Peyer's patch (tissue), 4 donors: ENCODE measurements at regions not wholly inside any gene's neighbourhood (a gene's known extent, or its start where the extent isn't known, plus 50 kb on each side); places are given as distances from the start of the nearest gene placed in this dataset.
"Not testable (repeated sequence)": the region's sequence is repeated elsewhere in the genome, so short reads cannot be mapped to it uniquely, and the experiment has no call there.

ENCODE experiments used
- DNase-seq, 3 donors: peaks; one replicate each; pipeline ENCODE4 v3.0.0-alpha.2; 2017 to 2019
- H3K27ac ChIP-seq, 4 donors: fragments of 200-600 bp; sonication (generic); one replicate each; pipeline ENCODE4 v1.5.1; 2016 to 2019
- H3K27me3 ChIP-seq, 2 donors: fragments of 200-600 bp; sonication (generic); one replicate each; pipeline ENCODE4 v1.5.1; 2019
- H3K36me3 ChIP-seq, 3 donors: fragments of 200-600 bp; sonication (generic); one replicate each; pipeline ENCODE4 v1.5.1; 2016 to 2019
- H3K4me1 ChIP-seq, 4 donors: fragments of 200-600 bp; sonication (generic); one replicate each; pipeline ENCODE4 v1.5.1; 2016 to 2019
- H3K4me3 ChIP-seq, 4 donors: fragments of 200-600 bp; sonication (generic); 1 replicate in 3 of 4; 2 replicates in 1 of 4; pipeline ENCODE4 v1.5.1; 2016 to 2019; ENCODE audit warnings: mild to moderate bottlenecking in 1 of 4
- H3K9me3 ChIP-seq, 4 donors: fragments of 200-600 bp; sonication (generic); one replicate each; pipeline ENCODE4 v1.5.1; 2016 to 2019; ENCODE audit warnings: mild to moderate bottlenecking in 1 of 4
- POLR2A ChIP-seq, 2 donors: fragments of 450-650 bp; IDR thresholded peaks; one replicate each; pipeline ENCODE4 v1.5.1; 2017; ENCODE audit warnings: antibody characterized with exemption in 2 of 2, mild to moderate bottlenecking in 2 of 2, moderate library complexity in 2 of 2
- TF ChIP-seq, protein P1 (sequence below), 6 experiments: fragments of 450-650 bp in 4 of 6; fragments of 200-600 bp in 2 of 6; sonication (generic) in 1 of 6; IDR thresholded peaks; one replicate each; pipeline ENCODE4 v1.5.1; 2017 to 2019; ENCODE audit warnings: antibody characterized with exemption in 6 of 6, mild to moderate bottlenecking in 3 of 6, moderate library complexity in 1 of 6

DNA sequence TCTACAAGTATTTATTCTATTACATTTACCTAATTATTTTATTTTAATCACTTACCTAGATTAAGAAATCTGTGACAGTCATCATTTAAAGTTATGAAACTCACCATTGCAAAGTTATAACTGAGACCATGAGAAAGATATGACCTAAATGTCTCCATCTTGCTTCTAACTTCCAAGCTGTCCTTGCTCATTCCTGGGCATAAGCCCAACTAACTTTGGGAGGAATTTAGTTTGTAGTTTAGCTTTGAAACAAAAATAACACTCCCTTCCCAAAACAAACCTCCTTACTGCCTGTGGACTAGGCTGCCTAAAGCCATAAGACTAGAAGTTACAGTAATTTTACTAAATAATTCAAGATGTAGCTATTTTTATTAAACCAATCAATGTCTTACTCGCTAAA lies 195.6 kb upstream of the RAI14 start:
- Histone ChIP-seq H3K4me1 (no peaks in the 10 kb centered on the region), H3K9me3 (no peaks in the 10 kb centered on the region), H3K27me3 (no peaks in the 10 kb centered on the region), H3K4me3 (no peak overlapping the region), H3K27ac (no peak overlapping the region), H3K36me3 (no peaks in the 10 kb centered on the region)
- DNase-seq, result no peak
- no peak for TF ChIP-seq POLR2A (IDR thresholded peaks at IDR 0.05)
- TF ChIP-seq, protein P1, sequence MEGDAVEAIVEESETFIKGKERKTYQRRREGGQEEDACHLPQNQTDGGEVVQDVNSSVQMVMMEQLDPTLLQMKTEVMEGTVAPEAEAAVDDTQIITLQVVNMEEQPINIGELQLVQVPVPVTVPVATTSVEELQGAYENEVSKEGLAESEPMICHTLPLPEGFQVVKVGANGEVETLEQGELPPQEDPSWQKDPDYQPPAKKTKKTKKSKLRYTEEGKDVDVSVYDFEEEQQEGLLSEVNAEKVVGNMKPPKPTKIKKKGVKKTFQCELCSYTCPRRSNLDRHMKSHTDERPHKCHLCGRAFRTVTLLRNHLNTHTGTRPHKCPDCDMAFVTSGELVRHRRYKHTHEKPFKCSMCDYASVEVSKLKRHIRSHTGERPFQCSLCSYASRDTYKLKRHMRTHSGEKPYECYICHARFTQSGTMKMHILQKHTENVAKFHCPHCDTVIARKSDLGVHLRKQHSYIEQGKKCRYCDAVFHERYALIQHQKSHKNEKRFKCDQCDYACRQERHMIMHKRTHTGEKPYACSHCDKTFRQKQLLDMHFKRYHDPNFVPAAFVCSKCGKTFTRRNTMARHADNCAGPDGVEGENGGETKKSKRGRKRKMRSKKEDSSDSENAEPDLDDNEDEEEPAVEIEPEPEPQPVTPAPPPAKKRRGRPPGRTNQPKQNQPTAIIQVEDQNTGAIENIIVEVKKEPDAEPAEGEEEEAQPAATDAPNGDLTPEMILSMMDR (IDR thresholded peaks at IDR 0.05), result no peak

DNA sequence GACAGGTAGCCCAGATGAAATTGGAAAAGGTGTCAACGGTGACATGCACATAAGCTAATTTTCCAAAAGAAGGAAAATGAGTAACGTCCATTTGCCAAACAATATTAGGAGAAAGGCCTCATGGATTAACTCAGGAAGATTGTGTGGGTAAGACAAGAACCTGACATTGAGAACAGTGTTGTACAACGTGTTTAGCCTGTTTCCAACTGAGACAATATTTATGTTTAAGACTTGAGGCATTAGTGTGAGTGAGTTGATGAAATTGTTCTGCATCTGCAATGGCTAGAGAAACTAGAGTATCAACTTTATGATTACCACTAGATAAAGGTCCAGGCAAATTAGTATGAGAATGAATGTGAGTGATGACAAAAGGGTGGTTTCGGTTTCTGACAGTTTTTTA lies 191.3 kb upstream of the RAI14 start:
- Histone ChIP-seq H3K27me3 (no peaks in the 10 kb centered on the region), H3K27ac (no peak overlapping the region), H3K4me3 (no peak overlapping the region), H3K4me1 (no peaks in the 10 kb centered on the region), H3K36me3 (no peaks in the 10 kb centered on the region), H3K9me3 (no peaks in the 10 kb centered on the region)
- DNase-seq, result no peak
- TF ChIP-seq, protein P1 (IDR thresholded peaks at IDR 0.05), result no peak
- no peak for TF ChIP-seq POLR2A (IDR thresholded peaks at IDR 0.05)

DNA sequence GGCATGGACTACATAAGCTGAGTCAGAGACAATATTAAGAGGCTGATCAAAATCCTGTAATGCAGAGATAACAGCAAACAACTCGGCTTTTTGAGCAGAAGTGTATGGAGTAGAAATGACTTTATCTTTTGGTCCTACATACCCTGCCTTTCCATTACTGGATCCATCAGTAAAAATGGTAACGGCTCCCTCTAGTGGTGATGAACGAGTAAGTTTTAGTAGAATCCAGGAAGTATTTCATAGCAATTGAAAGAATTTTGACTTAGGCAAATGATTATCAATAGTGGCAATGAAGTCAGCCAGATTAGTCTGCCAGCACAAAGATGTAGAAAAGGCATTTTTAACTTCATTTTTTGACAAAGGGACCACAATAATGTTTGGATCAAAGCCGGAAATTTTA lies 190.8 kb upstream of the RAI14 start:
- not testable (repeated sequence) for H3K27ac ChIP-seq, H3K9me3 ChIP-seq, DNase-seq, H3K4me1 ChIP-seq, H3K27me3 ChIP-seq, H3K36me3 ChIP-seq, H3K4me3 ChIP-seq
- TF ChIP-seq, protein P1 (IDR thresholded peaks at IDR 0.05), result peak in 2 of 6 experiments; percentile 17 to 35

DNA sequence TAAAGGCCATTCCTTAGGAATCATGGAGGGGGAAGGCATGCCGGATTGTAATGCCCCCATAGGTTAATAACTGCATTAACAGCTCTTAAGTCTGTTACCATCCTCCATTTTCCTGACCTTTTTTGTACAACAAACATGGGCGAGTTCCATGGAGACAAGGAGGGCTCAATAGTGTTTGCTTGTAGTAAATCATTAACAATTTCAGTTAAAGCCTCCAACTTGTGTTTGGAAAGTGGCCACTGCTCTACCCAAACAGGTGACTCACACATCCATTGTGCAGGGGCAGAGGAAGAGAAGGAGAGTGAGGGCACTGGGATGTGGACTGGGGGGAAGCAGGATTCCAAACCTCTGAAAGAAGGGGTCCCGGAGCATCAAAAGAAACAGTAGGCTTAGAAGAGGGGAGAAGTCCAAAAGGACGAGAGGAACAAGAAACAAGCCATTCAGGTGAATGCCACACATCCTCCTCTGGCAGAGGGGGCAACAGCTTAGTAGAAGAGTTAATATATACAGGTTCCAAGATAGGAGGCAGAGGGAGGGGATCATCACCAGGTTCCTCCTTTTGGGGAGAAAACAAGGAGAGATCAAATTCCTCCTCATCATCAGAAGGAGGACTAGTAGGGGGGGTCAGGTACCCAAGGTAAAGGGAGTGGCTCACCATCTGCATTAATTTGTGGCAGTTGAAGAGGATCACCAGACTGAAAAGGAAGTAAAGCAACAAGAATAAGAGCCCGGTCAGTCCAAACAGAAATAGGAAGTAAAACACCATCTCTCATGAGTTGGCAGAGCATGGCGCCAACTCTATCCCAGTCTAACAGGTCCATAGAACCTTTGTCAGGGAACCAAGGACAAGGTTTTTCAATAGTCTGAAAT lies 189.4 kb upstream of the RAI14 start:
- DNase-seq, H3K36me3 ChIP-seq, H3K9me3 ChIP-seq, H3K4me3 ChIP-seq, H3K27me3 ChIP-seq, H3K27ac ChIP-seq, H3K4me1 ChIP-seq: not testable (repeated sequence)

DNA sequence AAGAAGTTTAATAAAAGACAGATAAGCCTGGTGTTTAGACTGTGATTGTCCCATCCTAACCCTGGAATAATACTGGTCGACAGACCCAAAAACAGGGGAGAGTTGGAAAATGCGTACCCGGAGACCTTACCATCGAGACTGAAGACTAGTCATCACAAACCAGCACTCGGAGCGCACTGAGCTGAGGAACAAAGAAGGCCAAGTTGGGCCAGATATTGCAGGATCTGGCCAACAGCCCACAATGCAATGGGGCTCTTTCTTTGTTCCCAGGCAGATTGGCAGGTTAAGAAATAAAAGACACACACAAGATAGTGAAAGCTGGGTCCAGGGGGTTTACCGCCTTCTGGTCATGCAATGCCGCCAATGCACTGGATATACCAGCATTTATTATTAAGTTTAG lies 188.7 kb upstream of the RAI14 start:
- H3K27ac ChIP-seq, result peak overlapping the region in 1 of 4 donors; percentile 22
- TF ChIP-seq, protein P1 (IDR thresholded peaks at IDR 0.05), result no peak
- no peak for TF ChIP-seq POLR2A (IDR thresholded peaks at IDR 0.05)

DNA sequence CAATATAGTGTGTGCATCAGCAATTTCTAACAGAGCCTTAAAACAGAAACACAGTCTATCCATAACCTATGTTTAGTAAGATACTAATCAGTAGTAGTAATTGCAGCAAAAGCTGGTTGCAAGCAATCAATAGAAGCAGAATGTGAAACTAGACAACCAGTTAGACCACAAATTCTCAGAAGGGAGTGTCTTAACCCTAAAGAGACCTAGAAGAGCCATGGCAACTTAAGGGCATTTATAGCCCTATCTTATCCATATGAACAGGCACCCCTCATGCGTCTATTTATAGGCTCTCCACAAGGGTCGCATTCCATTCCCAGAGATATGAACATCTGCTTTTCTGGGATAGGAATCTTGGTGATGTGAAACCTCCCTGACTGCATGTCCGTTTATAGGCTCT lies 188.1 kb upstream of the RAI14 start:
- DNase-seq, H3K9me3 ChIP-seq, H3K27ac ChIP-seq, H3K4me1 ChIP-seq, H3K27me3 ChIP-seq, H3K36me3 ChIP-seq, H3K4me3 ChIP-seq: not testable (repeated sequence)

More for the DNA sequence above, 188.7 kb upstream of the RAI14 start:
- Histone ChIP-seq H3K27me3 (no peaks in the 10 kb centered on the region), H3K4me3 (no peak overlapping the region), H3K36me3 (no peaks in the 10 kb centered on the region), H3K9me3 (no peaks in the 10 kb centered on the region), H3K4me1 (no peaks in the 10 kb centered on the region)
- DNase-seq, result no peak

DNA sequence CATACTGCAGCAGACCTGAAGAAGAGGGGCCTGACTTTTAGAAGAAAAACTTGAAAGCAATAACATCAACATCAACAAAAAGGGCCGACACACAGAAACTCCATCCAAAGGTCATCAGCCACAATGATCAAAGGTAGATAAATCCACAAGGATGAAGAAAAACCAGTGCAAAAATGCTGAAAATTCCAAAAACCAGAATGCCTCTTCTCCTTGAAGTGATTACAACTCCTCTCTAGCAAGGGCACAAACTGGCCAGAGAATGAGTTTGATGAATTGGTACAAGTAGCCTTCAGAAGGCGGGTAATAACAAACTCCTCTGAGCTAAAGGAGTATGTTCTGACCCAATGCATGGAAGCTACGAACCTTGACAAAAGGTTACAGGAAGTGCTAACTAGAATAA lies 186.2 kb upstream of the RAI14 start:
- Histone ChIP-seq H3K27me3 (no peaks in the 10 kb centered on the region), H3K4me1 (no peaks in the 10 kb centered on the region), H3K27ac (no peak overlapping the region), H3K36me3 (no peaks in the 10 kb centered on the region), H3K9me3 (no peaks in the 10 kb centered on the region), H3K4me3 (no peak overlapping the region)
- no peak for TF ChIP-seq POLR2A (IDR thresholded peaks at IDR 0.05)
- TF ChIP-seq, protein P1 (IDR thresholded peaks at IDR 0.05), result no peak
- no peak for DNase-seq
